ENCODE measurements at regions not wholly inside any gene's neighbourhood (a gene's known extent, or its start where the extent isn't known, plus 50 kb on each side); places are given as distances from the start of the nearest gene placed in this dataset.

DNA sequence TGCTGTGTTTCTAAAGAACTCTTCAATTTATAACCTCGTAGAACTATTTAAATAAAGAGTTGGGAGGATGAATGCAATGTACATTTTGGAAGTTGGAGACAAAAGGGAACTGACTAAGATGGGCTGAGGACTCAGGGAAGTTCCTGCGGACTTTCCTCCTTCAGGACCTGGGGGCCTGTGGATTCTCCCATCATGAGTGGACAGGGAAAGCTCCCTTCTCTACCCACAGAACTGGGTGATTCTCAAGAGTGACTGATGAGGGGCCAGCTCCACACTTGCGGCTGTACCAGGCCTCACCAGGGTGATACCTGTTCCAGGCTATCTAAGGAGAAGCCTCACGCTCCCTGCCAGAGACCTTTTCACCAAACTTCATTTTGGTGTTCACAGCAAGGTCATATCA is 143.8 kb upstream of the APCDD1 start:
- TF ChIP-seq, protein P1, sequence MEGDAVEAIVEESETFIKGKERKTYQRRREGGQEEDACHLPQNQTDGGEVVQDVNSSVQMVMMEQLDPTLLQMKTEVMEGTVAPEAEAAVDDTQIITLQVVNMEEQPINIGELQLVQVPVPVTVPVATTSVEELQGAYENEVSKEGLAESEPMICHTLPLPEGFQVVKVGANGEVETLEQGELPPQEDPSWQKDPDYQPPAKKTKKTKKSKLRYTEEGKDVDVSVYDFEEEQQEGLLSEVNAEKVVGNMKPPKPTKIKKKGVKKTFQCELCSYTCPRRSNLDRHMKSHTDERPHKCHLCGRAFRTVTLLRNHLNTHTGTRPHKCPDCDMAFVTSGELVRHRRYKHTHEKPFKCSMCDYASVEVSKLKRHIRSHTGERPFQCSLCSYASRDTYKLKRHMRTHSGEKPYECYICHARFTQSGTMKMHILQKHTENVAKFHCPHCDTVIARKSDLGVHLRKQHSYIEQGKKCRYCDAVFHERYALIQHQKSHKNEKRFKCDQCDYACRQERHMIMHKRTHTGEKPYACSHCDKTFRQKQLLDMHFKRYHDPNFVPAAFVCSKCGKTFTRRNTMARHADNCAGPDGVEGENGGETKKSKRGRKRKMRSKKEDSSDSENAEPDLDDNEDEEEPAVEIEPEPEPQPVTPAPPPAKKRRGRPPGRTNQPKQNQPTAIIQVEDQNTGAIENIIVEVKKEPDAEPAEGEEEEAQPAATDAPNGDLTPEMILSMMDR (conservative IDR thresholded peaks at IDR 0.05): no peak
- TF ChIP-seq ZFX (IDR thresholded peaks at IDR 0.05): no peak
